ENCODE measurements at regions not wholly inside any gene's neighbourhood (a gene's known extent, or its start where the extent isn't known, plus 50 kb on each side); places are given as distances from the start of the nearest gene placed in this dataset.

DNA sequence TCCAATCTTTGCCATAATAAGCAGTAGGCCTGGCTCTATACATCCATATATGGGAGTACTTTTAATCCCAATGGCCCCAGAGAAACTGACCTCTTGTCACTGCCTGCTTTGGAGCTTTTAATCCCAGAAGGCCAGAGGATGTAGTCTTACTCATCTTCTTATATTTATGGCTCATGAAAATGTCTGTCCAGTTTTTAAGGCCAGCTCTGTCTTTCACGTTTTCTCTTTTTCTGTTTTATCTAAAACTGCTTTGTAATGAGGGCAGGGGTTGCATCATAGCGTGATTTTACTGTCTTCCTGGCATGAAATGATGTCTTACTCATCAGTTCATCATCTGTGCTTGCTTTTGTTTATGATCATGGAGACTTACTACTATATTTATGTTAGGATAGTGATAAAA is 1094.9 kb downstream of the MAT2B start:
- WGBS, 4 donors, result 30 to 40% (median 34%) methylated on average over 2 of the region's 2 CpGs
- no peaks in the 10 kb centered on the region for H3K27me3 ChIP-seq
- H3K9me3 ChIP-seq (replicated peaks in 1 of 3), result no peaks in the 10 kb centered on the region
- H3K4me1 ChIP-seq (replicated peaks in 1 of 2), result no peaks in the 10 kb centered on the region
- H3K27ac ChIP-seq, result no peak overlapping the region
- DNase-seq, result no peak
- intact Hi-C loops (cut with DNase I), result no loop called here
- TF ChIP-seq POLR2A (IDR thresholded peaks at IDR 0.05) (no peak), CTCF (IDR thresholded peaks at IDR 0.05) (no peak)
- no peak overlapping the region for H3K4me3 ChIP-seq
- no peaks in the 10 kb centered on the region for H3K36me3 ChIP-seq (replicated peaks in 1 of 2)

- intact Hi-C loops (cut with DNase I), result no loop called here
- TF ChIP-seq CTCF (IDR thresholded peaks at IDR 0.05) (no peak), POLR2A (IDR thresholded peaks at IDR 0.05) (no peak)
- DNase-seq, result no peak
- 92 to 95% (median 95%) methylated on average over 31 of the region's 31 CpGs for WGBS, 4 donors
- Histone ChIP-seq H3K9me3 (replicated peaks in 1 of 3) (no peaks in the 10 kb centered on the region), H3K36me3 (replicated peaks in 1 of 2) (no peaks in the 10 kb centered on the region), H3K27me3 (no peaks in the 10 kb centered on the region), H3K4me3 (no peak overlapping the region), H3K4me1 (replicated peaks in 1 of 2) (no peaks in the 10 kb centered on the region), H3K27ac (no peak overlapping the region)
Observed at GRCh38 chr5:164600929-164601535, 1095.6 kb downstream of the MAT2B start.

GRCh38 chr5:164608507-164608906 is 1103.1 kb downstream of the MAT2B start:
- Histone ChIP-seq H3K9me3 (replicated peaks in 1 of 3) (no peaks in the 10 kb centered on the region), H3K27ac (no peak overlapping the region), H3K27me3 (no peaks in the 10 kb centered on the region), H3K4me1 (replicated peaks in 1 of 2) (no peaks in the 10 kb centered on the region), H3K4me3 (no peak overlapping the region), H3K36me3 (replicated peaks in 1 of 2) (no peaks in the 10 kb centered on the region)
- 76 to 98% (median 91%) methylated on average over 3 to 4 of the region's 4 CpGs for WGBS, 4 donors
- TF ChIP-seq POLR2A (IDR thresholded peaks at IDR 0.05), result no peak
- TF ChIP-seq CTCF (IDR thresholded peaks at IDR 0.05), result no peak
- DNase-seq, result no peak
- intact Hi-C loops (cut with DNase I), result no loop called here

- no peak for TF ChIP-seq POLR2A (IDR thresholded peaks at IDR 0.05)
- TF ChIP-seq CTCF (IDR thresholded peaks at IDR 0.05), result no peak
- DNase-seq, result no peak
- H3K4me1 ChIP-seq (replicated peaks in 1 of 2), result no peaks in the 10 kb centered on the region
- no peaks in the 10 kb centered on the region for H3K9me3 ChIP-seq (replicated peaks in 1 of 3)
- H3K27ac ChIP-seq, result no peak overlapping the region
- no peaks in the 10 kb centered on the region for H3K27me3 ChIP-seq
- no peaks in the 10 kb centered on the region for H3K36me3 ChIP-seq (replicated peaks in 1 of 2)
- 61 to 73% (median 70%) methylated on average over 1 of the region's 1 CpG for WGBS, 4 donors
- H3K4me3 ChIP-seq, result no peak overlapping the region
- intact Hi-C loops (cut with DNase I), result no loop called here
Observed at GRCh38 chr5:164610374-164610773, 1105.0 kb downstream of the MAT2B start.
